Fibroblast of upper back skin (primary cell): ENCODE measurements at regions not wholly inside any gene's neighbourhood (a gene's known extent, or its start where the extent isn't known, plus 50 kb on each side); places are given as distances from the start of the nearest gene placed in this dataset.
A peak's percentile ranks its signal among the peaks of the same experiment; 100 is the strongest.

ENCODE experiments used
- DNase-seq: peaks from one replicate; pipeline ENCODE4 v3.0.0-alpha.2; 2013

DNA sequence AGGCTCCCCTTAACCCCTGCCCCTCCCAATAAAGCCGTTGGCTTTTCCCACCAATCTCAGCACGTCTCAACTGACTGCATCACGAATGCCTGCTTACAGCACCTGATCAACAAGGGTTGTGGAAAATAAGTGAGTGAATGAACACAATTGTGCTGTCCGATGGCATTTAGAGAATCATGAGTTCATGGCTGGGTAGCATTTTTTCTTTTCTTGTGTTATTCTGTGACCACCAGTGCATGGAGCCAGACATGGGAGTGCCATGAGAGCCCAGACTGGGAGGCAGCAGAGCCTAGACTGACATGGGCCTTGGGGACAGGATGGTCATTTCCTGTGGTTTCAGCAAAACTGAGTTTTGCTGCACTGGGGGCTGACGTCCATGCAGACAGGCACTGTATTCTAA, 254.1 kb upstream of the IGFBP3 start:
- no peak for DNase-seq

DNA sequence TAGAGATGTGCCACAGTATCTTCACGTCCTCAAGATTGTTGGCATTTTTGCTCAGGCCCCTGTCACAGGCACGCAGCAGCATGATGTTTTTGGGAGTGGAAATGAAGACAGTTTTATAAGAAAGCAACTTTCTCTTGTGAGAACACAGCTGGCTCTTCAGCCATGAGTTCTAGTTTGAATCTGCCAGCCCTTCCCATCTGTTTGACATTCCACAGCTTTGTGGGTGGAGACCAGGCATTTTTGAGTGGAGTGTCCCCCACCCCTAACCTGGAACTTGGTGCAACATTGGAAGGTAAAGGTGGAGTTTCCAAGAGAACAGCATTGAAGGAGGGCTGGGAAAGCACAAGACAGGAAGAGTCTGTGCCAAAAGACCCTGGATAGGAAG, 253.1 kb upstream of the IGFBP3 start:
- no peak for DNase-seq

DNA sequence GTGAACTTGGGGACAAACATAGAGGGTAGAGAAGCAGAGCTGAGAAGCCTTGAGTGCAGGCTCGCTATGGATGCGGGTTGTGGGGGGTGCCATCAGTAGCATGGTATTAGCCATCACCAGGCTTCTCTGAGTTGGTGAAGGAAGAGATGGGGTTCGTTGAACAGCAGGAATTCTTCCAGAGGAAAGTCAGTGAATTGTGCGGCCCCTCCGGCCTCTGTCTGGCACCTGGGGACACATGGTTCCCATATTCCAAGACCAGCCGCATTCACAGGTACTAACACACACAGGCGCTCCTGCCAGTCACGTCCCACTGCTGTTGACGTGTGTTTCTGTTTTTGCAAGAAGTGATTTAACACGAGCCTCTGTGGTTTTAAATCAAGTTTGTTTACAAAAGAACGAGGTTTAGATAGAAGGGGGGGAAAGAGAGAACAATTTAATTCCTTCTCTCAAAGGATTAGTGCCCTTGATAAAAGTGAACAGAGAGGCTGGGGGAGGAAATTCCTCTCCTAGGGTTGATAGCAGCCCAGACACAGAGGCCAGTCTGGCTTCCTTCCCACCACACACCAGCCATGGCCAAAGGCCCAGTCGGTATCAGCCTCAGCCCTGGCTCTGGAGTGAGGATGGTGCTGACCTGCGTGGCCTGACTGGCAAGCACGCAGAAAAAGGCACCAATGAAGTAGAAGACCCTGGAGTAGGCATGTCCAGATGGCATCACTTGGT, 252.6 kb upstream of the IGFBP3 start:
- DNase-seq = no peak

DNA sequence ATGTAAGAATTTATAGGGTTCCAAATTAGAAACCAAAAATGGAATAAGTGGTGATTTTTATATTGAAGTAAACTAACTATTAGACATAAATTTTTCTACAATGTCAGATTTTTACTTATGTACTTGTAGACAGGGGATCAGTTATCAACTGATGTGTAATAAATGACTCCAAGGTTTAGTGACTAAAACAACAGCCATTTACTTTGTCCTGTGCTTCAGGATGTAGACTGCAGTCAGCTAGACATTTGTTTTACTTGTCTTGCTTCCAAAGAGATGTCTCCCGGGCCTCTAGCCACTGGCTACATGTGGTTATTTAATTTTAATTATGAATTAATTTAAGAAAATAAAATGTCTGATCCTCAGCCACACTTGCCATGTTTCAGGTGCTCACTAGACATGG, 249.7 kb upstream of the IGFBP3 start:
- DNase-seq = peak; percentile 50

DNA sequence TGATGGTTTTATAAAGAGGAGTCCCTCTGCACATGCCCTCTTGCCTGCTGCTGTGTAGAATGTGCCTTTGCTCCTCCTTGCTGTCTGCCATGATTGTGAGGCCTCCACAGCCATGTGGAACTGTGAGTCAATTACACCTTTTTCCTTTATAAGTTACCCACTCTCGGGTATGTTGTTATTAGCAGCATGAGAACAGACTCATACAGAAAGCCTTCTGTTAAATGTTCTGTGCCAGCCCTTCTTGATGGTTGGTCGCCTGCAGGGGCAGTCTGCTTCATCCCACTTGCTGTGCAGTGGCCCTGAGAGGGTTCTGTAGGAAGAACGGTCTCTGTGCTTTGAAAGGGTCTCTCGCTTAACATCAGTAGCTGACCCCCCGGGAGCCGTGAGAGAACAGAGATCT, 248.9 kb upstream of the IGFBP3 start:
- no peak for DNase-seq

DNA sequence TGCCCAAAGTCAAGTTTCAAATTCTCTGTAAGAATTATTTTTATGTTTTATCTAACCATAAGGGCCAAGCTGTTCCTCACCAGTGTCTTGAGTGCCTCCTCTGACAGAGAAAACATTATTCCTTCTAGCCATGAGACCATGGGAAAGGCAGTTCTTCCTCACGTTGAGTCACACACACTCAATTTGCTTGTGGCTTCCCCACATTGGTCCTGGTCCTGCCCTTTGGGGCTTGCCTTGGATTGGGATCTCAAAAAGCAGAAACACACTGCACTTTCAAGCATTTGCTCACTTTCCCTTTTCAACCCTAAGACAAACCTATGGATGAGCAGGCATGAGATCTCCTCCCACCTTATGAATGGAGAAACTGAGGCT, 248.3 kb upstream of the IGFBP3 start:
- no peak for DNase-seq

DNA sequence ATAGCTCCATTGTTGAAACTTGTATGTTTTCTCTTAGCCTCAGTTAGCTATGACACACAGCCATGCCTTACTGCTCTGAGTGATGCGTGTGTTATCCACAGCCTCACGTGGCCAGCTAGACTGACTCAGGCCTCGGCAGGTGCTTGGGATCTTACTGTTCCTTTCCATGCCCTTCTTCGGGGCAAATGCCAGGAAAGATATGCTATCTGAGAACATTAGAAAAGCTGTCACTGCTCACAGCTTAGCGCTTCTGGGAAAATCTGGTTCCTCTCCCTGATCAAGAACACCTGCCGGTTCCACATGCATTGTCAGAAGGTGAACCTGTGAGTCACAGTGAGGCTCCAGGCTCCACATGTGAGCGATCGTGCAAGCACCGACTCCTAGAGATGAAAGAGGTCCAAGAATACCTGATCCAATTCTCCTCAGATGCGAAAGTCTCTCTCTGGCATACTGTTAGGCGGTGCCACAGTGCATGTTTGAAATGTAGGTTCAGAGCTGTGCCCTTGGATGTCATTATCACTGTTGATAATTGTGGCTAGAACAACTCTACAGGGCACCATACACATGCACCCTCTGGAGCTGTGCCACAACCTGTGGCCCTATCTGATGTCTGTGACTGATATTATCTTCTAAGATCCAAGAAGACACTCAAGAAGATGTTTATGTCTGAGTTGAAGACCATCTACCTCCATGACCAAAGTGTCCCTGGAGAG, 247.8 kb upstream of the IGFBP3 start:
- DNase-seq = no peak

DNA sequence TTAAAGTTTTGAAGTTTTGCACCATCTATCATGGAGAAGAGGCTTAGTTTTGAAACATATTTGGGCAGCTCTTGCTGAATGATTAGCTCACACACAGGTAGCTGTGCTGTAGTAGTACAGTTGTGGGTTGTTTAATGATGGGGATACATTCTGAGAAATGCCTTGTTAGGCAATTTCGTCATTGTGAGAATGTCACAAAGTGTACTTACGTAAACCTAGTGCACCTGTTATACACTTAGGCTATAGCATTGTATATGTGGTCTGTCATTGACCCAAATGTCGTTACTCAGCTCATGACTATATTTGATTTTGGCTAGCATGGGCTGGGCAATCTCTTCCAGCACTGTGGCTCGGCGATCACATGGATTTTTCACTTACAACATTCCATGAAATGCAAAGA, 247.2 kb upstream of the IGFBP3 start:
- no peak for DNase-seq

DNA sequence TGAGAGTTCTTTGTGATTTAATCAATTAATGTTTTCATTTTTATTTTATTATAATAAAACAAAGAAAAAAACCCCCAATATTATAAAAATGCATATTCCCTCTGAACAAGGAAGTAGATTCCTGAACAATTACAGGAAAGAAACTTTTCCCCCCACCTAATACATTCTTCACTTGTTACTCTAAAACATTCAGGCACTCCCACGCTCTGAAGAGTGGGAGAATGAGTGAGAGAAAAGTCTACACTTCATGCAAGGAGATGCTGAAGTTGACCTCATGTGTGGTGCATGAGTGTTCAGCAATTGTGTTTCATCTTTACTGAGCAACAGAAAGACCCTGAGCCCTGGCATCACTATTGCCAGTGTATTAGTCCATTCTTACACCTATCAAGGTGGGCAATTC, 244.2 kb upstream of the IGFBP3 start:
- DNase-seq = peak; percentile 67

DNA sequence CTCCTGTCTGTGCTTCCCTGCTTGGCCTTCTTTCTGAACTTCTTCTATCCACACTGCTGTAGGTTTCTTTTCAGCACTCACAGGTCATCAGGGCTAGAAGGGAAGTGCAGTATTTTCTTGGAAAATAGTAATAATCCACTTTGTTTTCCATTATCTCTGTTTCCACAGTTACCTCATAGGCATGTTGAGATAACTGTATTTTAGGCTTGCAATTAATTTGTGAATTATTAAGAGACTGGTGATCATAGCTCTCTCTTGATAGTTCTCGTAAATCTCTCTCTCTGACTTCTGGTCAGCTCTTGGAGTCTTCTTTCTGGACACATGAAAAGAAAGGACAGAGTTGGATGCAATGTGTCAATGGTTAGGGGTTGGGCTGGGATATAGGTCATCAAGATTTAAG, 243.6 kb upstream of the IGFBP3 start:
- no peak for DNase-seq

DNA sequence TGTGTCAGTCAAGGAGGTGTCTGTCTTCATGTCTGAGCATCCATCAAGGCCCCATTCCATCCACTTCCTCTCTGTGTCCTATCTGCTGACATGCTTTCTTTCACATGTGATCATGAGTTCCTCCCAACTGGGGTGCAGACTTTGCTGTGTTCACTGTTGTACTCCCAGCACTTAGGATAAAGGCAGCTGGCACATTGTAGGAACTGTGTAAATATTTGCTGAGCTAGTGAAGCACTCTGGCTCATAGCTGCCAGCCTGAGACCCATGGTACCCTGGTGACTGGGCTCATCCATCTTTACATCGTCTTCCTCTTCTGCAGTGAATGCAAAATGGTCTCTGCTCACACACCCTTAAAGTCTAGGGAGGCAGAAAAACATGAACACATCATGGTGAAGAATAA, 242.2 kb upstream of the IGFBP3 start:
- no peak for DNase-seq

DNA sequence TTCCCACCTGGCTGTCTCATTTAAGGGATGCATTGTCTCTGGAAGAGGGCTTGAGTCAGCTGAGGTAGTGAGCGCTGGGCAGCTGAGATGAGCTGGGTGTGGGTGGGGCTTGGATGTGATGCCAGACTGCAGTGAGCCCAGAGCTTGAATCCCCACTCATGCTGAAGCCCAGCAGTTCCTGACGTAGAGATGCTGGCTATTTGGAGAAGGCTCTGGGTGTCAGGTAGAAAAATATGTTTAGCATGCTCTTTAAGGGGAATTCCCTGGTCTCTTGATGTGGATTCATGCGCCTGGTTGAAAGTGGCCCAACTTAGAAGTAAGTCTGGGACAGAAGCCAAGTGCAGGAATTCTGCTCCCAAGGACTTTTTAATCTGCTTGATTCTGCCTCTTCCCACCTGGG, 241.5 kb upstream of the IGFBP3 start:
- peak; percentile 66 for DNase-seq

DNA sequence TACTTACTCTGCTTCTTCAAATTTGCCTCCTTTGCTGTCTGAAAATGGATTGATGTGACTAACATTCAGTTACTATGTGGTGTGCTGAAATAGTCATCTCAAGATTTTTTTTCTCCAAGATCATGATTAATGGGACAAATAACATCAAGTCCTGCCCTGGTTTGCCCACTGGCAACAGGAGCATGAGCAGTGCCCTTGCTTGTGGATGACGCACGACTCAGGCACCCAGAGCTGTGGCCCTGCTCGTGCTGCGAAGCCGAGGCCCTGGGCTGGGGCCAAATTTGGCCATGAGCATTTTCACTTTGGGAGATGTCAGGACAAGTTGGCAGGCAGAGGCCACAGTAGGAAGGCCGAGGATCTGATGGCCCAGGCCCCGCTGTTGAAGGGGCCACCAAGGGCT, 239.8 kb upstream of the IGFBP3 start:
- DNase-seq = no peak

DNA sequence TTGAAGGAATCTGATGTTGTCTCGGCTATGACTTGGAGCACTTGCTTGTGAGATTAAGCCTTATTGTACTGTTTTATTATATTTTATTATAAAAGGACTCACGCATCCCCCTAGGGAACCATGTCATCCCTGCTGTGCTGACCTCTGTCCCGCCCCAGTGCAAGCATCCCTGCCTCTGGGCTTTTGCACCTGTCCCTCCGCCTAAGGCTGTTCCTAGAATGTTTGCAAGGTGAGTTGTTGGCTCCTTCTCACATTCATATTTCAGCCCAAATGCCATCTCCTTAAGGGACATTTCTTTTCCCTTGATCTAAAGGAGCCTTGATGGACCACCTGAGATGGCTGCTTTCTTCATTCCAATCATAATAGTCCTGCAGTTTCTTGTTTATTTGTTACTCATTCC, 236.9 kb upstream of the IGFBP3 start:
- no peak for DNase-seq

DNA sequence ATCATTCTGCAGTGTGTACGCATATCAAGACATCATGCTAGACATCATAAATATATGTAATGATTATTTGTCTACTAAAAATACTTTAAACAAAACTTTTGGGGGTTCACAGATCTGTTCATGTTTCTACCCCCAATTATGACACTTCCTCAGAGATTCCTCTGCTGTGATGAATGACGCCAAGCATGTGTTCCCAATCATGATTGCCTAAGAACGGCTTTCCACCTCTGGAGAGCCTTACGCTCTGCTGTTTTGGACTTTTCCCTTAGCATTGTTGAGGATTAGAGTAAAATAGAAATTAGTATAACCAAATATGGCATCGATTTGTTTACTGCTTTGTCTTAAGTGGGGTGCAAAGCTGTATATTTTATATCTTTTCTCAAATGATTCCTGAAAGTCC, 236.3 kb upstream of the IGFBP3 start:
- DNase-seq = peak; percentile 85

DNA sequence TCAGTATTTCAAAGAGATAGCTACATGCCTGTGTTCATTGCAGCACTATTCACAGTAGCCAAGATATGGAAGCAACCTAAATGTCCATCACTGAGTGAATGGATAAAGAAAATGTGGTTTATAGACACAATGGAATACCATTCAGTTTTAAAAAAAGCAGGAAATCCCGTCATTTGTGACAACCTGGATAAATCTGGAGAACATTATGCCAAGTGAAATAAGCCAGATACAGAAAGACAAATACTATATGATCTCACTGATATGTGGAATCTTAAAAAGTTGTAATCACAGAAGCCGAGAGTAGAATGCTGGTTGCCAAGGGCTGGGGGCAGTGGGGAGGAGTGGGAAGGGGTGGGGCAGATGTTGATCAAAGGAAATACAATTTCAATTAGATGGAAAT, 235.8 kb upstream of the IGFBP3 start:
- DNase-seq = no peak

DNA sequence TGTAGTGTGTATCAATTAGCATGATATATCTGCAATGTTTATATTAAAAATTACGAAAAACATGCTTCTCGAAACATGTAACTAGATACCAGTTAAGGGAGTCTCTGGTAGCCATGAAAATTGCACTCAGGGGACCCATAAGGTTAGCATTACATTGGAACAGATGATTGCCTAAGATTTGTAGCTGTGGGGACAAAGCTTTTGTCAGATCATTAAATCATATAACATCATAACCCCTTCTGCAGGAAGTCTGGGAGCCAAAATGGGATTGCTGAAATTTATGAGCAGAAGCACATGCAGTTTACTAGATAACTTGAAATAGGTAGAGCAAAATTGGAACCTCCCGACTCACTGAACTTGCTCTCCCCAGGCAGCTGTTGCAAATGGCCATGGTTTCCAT, 235.0 kb upstream of the IGFBP3 start:
- DNase-seq = peak; percentile 79

DNA sequence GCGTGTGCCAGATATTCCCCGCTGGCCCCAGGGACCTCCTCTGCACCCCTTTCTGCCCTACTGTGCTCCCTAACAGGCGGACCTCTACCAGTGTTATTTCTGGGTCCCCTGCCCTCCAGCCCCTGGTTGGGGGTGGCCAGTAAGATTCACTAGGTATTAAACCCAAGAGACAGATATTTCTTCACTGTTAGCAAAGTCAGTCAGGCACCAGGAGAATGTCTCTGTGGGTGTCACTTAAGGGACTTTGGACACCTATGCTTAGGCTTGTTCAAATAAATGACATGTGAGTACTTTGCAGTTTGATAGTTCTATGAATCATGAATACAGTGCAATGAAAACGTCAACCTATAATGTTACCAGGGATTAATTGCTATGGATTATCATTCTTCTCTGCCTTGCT, 234.3 kb upstream of the IGFBP3 start:
- no peak for DNase-seq

DNA sequence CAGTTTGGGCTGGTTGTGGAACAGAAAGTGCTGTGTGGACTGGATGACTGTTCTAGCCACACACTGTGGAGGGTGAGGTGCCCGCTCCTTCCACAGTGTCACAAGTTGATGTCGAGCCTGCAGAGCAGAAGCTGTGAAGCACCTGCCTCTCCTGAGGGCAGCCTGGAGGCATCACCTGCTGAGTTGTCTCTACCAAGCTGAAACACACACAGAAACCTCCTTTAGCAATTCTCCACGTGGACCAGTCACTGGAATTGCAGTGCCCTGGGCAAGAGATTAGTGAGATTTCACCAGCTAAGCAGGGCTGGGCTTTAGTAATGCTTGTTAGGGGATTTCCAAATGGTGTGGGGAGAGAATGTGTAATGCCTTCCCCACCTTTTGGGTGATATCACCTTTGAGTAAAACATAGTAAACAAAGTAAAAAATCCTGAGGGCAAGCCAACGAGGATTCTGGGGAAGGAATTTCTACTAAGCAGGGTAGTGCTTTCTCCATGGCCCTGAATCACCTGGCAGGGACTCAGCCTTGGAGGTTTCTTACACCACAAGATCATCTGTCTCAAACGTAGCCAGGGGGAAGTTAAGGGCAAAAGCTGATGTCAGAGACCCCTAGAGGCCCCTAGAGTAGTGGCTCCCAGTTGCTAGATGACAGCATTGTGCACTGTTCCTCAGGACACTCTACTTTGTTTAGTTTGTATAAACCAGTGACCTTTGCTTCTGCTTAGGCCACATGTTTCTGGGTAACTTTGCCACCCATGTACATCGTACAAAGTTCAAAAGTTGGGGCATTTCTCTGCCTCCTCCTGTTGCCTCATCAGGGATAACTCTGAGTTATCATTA, 233.1 kb upstream of the IGFBP3 start:
- DNase-seq = no peak

DNA sequence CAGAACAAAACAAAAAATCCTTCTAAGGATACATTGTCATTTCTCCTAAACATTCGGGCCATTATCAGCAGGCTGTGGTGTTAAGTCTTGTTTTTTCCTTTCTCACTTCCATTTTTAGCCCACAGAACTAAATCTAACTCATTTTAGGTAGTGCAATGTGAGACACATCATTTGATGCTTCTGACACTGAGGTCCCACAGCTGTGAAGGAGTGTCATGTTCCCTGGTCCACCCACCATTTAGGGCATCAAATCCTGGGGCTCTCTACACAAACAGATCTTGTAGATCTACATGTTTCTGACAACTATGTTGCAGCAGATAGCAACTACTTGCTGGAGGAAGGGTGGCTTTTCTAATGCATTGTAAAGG, 232.5 kb upstream of the IGFBP3 start:
- no peak for DNase-seq

DNA sequence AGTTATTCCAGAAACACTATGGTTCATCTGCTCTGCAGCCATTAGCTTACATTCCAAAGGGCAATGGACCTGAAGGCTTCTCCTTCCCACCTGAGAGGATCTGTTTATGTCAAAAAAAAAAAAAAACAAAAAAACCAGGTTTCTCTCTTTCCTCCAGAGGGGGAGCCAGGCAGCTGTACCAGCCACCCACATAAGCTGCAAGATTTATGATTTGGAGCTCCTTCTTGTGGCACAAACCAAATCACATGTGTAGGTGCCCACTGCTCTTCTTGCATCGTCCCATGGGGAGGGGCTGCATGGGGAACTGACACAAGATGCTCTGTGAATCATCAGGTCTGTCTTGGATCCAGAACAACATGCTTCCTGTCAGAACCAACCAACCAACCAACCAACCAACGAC, 231.6 kb upstream of the IGFBP3 start:
- DNase-seq = no peak

DNA sequence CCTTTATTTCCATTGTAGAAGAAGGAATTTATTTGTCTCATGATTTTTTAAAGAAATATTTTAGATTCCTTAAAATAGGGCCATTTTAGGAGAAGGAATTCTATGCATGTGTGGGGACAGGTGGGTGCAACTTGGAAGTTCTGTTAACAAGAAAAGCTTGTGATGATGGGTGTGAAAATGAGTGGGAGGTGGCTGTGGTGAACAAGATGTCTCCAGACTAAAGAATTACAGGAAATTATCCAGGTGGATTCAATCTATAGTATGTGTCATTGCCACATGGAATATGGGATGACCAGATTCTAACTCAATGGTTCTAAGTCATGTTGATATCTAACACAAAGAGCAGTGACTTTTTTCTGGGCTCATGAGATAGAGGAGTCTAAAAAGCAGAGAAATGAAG, 229.6 kb upstream of the IGFBP3 start:
- DNase-seq = peak; percentile 85

DNA sequence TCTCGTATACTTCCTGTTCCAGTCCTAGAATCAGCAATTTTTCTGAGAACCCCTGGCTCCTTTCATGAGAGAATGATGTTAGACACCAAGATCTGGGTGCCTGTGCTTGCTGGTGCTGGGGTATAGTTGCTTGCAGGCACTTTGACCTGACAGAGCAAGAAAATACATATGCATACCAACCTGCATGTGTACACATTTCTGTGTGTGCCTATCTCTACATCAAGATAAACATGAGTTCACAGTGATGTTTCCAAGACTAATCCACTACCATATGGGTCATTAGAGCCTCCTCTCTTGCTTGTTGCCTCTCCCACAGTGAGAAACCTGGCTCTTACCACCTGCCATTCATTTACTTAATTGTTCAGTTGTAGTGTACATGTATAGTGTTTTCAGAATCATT, 229.1 kb upstream of the IGFBP3 start:
- no peak for DNase-seq

DNA sequence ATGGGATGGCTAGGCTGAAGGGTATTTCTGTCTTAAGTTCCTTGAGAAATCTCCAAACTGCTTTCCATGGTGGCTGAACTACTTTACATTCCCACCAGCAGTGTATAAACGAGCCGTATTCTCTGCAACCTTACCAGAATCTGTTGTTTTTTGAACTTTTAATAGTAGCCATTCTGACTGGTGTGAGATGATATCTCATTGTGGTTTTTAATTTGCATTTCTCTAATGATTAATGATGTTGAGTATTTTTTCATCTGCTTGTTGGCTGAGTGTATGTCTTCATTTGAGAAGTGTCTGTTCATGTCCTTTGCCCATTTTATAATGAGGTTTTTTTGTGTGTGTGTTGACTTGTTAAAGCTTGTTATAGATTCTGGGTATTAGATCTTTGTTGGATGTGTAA, 226.8 kb upstream of the IGFBP3 start:
- DNase-seq = no peak
